ENCODE measurements at regions not wholly inside any gene's neighbourhood (a gene's known extent, or its start where the extent isn't known, plus 50 kb on each side); places are given as distances from the start of the nearest gene placed in this dataset.

- H2AFZ ChIP-seq (ENCODE audit: low read depth, low read length) = peak overlapping the region; percentile 71
- H3K27ac ChIP-seq (ENCODE audit: extremely low read depth, low read depth, low read length) = peak overlapping the region; percentile 28; the same call in 1 of the 3 replicates
- no peaks in the 10 kb centered on the region; the same call in none of the 2 replicates for H3K9me3 ChIP-seq (replicated peaks; ENCODE audit: control insufficient read depth, insufficient read depth, low read depth, low read length)
- peak overlapping the region; percentile 17; the same call in 1 of the 2 replicates for H3K4me2 ChIP-seq (ENCODE audit: insufficient read depth, low read length)
- H3K79me2 ChIP-seq (ENCODE audit: control insufficient read depth, insufficient read depth, low read length) = no peaks in the 10 kb centered on the region
- no peaks in the 10 kb centered on the region for H4K20me1 ChIP-seq (replicated peaks; ENCODE audit: control insufficient read depth, insufficient read depth, low read length)
- BruUV-seq (replicated peaks) = no TSS peak
- CTCF ChIA-PET (ENCODE audit: low intra/inter-chr PET ratio) = no interaction called here
- WGBS (ENCODE audit: insufficient coverage, low coverage, missing lambda C conversion rate) = 37% methylated on average over 17 of the region's 17 CpGs
- H3K36me3 ChIP-seq (ENCODE audit: control insufficient read depth, insufficient read depth, low read length) = no peaks in the 10 kb centered on the region
- H3K9me1 ChIP-seq (ENCODE audit: control insufficient read depth, insufficient read depth, low read length) = no peaks in the 10 kb centered on the region
- no peak overlapping the region for H3K4me3 ChIP-seq
- ATAC-seq = no peak
- FAIRE-seq = no peak
- peaks cover 44 to 86% of the 10 kb centered on the region in 2 experiments for H3K4me1 ChIP-seq (replicated peaks in 1 of 2; ENCODE audit: control insufficient read depth in 2 of 2, insufficient read depth in 2 of 2, low read length in 2 of 2)
- peak overlapping the region in 1 of 2 experiments; percentile 47; a peak in 1 of 4 replicates for H3K9ac ChIP-seq (ENCODE audit: insufficient read depth in 1 of 2, low read depth in 2 of 2, low read length in 2 of 2)
- in situ Hi-C loops (cut with MboI) (no loop called here), intact Hi-C loops (cut with micrococcal nuclease) (loop anchor here (5.0 kb wide), 3 partner anchors 121 to 464 kb away; no protein-coding TSS in a partner anchor)
- H3K27me3 ChIP-seq (ENCODE audit: control insufficient read depth in 2 of 2, insufficient read depth in 2 of 2, low read length in 2 of 2) = no peaks in the 10 kb centered on the region
- POLR2A ChIA-PET = interaction anchor here (0.6 to 1.8 kb wide), 2 partner anchors 12 to 14 kb away, joined by 3 to 5 read pairs; no protein-coding TSS in a partner anchor
- peak in 2 of 4 experiments; percentile 44 to 65 for DNase-seq (ENCODE audit: extremely low read depth in 1 of 4, low spot score in 3 of 4)
- TF ChIP-seq THRB (CRISPR knock-in tag; conservative IDR thresholded peaks at IDR 0.05) (no peak), TFAP4 (CRISPR knock-in tag; IDR thresholded peaks at IDR 0.05; ENCODE audit: borderline replicate concordance) (peak; percentile 36), ZNF143 (CRISPR knock-in tag; IDR thresholded peaks at IDR 0.05) (no peak), RBM14 (IDR thresholded peaks at IDR 0.05; ENCODE audit: borderline replicate concordance, insufficient read depth, low read depth, low read length) (no peak), GATAD2B (IDR thresholded peaks at IDR 0.05; ENCODE audit: borderline replicate concordance) (no peak; the same call in 1 of the 2 replicates), ELF1 (tag; IDR thresholded peaks at IDR 0.05) (peak; percentile 88), ZSCAN32 (CRISPR knock-in tag; IDR thresholded peaks at IDR 0.05) (peak; percentile 59; the same call in 1 of the 2 replicates), ZNF134 (CRISPR knock-in tag; conservative IDR thresholded peaks at IDR 0.05) (peak; percentile 42; the same call in 1 of the 2 replicates), SMARCA5 (IDR thresholded peaks at IDR 0.05) (no peak), RBFOX2 (IDR thresholded peaks at IDR 0.05; ENCODE audit: low read depth, low read length) (0 out of 2 replicates have a peak, but pooled peaks have one; percentile 37), SRSF1 (IDR thresholded peaks at IDR 0.05; ENCODE audit: low read depth, low read length) (no peak), HMG20B (CRISPR knock-in tag; IDR thresholded peaks at IDR 0.05) (no peak), PCBP1 (IDR thresholded peaks at IDR 0.05; ENCODE audit: low read depth, low read length, poor library complexity, severe bottlenecking) (no peak), WHSC1 (IDR thresholded peaks at IDR 0.05; ENCODE audit: low read length) (peak; percentile 65), MCM2 (IDR thresholded peaks at IDR 0.05; ENCODE audit: low read depth) (no peak), ZNF354B (CRISPR knock-in tag; IDR thresholded peaks at IDR 0.05) (no peak), NCOA6 (IDR thresholded peaks at IDR 0.05) (no peak), USF1 (CRISPR knock-in tag; IDR thresholded peaks at IDR 0.05) (peak; percentile 36; the same call in 1 of the 2 replicates)
Measured at GRCh38 chr1:234960722-234961455, 167.7 kb downstream of the TOMM20 start.

Data from K562 (cell line).